ENCODE measurements at regions not wholly inside any gene's neighbourhood (a gene's known extent, or its start where the extent isn't known, plus 50 kb on each side); places are given as distances from the start of the nearest gene placed in this dataset.

GRCh38 chr12:28776220-28776619 is 372.9 kb upstream of the FAR2 start:
- TF ChIP-seq CEBPB (IDR thresholded peaks at IDR 0.05) (no peak), TCF12 (IDR thresholded peaks at IDR 0.05; ENCODE audit: low read depth) (no peak), ZBTB7A (IDR thresholded peaks at IDR 0.05; ENCODE audit: low read depth) (no peak), NFIC (IDR thresholded peaks at IDR 0.05) (no peak), TEAD4 (IDR thresholded peaks at IDR 0.05) (no peak), EGR1 (IDR thresholded peaks at IDR 0.05) (no peak), CREB1 (IDR thresholded peaks at IDR 0.05; ENCODE audit: low read depth) (no peak), RAD21 (IDR thresholded peaks at IDR 0.05; ENCODE audit: low read depth) (no peak), YY1 (IDR thresholded peaks at IDR 0.05; ENCODE audit: low read depth) (no peak), TAF1 (IDR thresholded peaks at IDR 0.05; ENCODE audit: low read depth) (no peak), MAX (IDR thresholded peaks at IDR 0.05) (no peak), EP300 (IDR thresholded peaks at IDR 0.05; ENCODE audit: borderline replicate concordance) (no peak), FOXM1 (IDR thresholded peaks at IDR 0.05; ENCODE audit: borderline replicate concordance, low read depth) (no peak)
- TF ChIP-seq, protein P1, sequence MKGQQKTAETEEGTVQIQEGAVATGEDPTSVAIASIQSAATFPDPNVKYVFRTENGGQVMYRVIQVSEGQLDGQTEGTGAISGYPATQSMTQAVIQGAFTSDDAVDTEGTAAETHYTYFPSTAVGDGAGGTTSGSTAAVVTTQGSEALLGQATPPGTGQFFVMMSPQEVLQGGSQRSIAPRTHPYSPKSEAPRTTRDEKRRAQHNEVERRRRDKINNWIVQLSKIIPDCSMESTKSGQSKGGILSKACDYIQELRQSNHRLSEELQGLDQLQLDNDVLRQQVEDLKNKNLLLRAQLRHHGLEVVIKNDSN (IDR thresholded peaks at IDR 0.05): no peak
- TF ChIP-seq, protein P2, sequence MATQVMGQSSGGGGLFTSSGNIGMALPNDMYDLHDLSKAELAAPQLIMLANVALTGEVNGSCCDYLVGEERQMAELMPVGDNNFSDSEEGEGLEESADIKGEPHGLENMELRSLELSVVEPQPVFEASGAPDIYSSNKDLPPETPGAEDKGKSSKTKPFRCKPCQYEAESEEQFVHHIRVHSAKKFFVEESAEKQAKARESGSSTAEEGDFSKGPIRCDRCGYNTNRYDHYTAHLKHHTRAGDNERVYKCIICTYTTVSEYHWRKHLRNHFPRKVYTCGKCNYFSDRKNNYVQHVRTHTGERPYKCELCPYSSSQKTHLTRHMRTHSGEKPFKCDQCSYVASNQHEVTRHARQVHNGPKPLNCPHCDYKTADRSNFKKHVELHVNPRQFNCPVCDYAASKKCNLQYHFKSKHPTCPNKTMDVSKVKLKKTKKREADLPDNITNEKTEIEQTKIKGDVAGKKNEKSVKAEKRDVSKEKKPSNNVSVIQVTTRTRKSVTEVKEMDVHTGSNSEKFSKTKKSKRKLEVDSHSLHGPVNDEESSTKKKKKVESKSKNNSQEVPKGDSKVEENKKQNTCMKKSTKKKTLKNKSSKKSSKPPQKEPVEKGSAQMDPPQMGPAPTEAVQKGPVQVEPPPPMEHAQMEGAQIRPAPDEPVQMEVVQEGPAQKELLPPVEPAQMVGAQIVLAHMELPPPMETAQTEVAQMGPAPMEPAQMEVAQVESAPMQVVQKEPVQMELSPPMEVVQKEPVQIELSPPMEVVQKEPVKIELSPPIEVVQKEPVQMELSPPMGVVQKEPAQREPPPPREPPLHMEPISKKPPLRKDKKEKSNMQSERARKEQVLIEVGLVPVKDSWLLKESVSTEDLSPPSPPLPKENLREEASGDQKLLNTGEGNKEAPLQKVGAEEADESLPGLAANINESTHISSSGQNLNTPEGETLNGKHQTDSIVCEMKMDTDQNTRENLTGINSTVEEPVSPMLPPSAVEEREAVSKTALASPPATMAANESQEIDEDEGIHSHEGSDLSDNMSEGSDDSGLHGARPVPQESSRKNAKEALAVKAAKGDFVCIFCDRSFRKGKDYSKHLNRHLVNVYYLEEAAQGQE (IDR thresholded peaks at IDR 0.05; ENCODE audit: low read depth): no peak

GRCh38 chr12:28776913-28777422 is 372.1 kb upstream of the FAR2 start:
- TF ChIP-seq TAF1 (IDR thresholded peaks at IDR 0.05; ENCODE audit: low read depth) (no peak), RAD21 (IDR thresholded peaks at IDR 0.05; ENCODE audit: low read depth) (no peak), MAX (IDR thresholded peaks at IDR 0.05) (no peak), NFIC (IDR thresholded peaks at IDR 0.05) (no peak), CEBPB (IDR thresholded peaks at IDR 0.05) (no peak), CREB1 (IDR thresholded peaks at IDR 0.05; ENCODE audit: low read depth) (no peak), EGR1 (IDR thresholded peaks at IDR 0.05) (no peak), ZBTB7A (IDR thresholded peaks at IDR 0.05; ENCODE audit: low read depth) (no peak), FOXM1 (IDR thresholded peaks at IDR 0.05; ENCODE audit: borderline replicate concordance, low read depth) (no peak)

DNA sequence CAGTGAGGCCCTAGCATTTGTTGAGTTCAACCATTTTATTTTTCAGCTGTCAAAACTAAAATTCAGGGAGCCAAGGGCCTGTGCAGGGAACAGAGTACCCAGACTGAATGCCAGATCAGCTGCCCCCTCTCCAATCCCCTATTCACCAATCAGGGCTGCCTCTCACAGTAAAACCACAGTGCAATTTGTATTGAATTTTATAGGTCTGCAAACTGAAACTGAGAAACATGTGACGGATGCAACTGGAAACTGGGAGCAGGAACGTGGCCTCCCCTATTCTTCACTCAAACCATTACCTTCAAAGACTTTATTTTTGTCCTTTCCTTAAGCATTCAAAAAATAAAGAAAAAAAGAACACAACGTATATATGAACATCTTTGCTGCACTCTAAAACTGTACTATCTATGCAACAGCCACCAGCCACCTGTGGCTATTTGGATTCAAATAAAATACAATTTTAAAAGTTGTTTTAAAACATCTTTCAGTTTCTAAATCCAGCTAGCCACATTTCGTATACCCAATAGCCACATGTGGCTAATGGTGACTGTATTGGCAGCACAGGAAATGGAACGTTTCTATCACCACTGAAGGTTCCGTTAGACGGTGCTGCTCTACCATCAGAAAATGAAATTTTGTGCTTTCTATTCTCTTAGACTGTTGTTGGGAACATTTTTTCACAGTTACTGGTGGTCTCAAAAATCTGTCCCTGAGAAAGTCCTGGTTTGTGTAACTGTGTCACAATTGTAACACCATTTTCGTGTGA is 371.3 kb upstream of the FAR2 start:
- no peak for TF ChIP-seq MAX (IDR thresholded peaks at IDR 0.05)
- no peak for TF ChIP-seq RAD21 (IDR thresholded peaks at IDR 0.05; ENCODE audit: low read depth)
- TF ChIP-seq TCF12 (IDR thresholded peaks at IDR 0.05; ENCODE audit: low read depth): no peak
- TF ChIP-seq YY1 (IDR thresholded peaks at IDR 0.05; ENCODE audit: low read depth): no peak
- TF ChIP-seq CEBPB (IDR thresholded peaks at IDR 0.05): no peak

GRCh38 chr12:28780096-28780495 is 369.0 kb upstream of the FAR2 start:
- TF ChIP-seq MAX (IDR thresholded peaks at IDR 0.05): no peak
- no peak for TF ChIP-seq TAF1 (IDR thresholded peaks at IDR 0.05; ENCODE audit: low read depth)
- no peak for TF ChIP-seq RAD21 (IDR thresholded peaks at IDR 0.05; ENCODE audit: low read depth)
- no peak for TF ChIP-seq CREB1 (IDR thresholded peaks at IDR 0.05; ENCODE audit: low read depth)
- TF ChIP-seq EP300 (IDR thresholded peaks at IDR 0.05; ENCODE audit: borderline replicate concordance): no peak
- TF ChIP-seq TEAD4 (IDR thresholded peaks at IDR 0.05): no peak
- TF ChIP-seq, protein P2 (IDR thresholded peaks at IDR 0.05; ENCODE audit: low read depth): no peak
- TF ChIP-seq YY1 (IDR thresholded peaks at IDR 0.05; ENCODE audit: low read depth): no peak
- TF ChIP-seq FOXM1 (IDR thresholded peaks at IDR 0.05; ENCODE audit: borderline replicate concordance, low read depth): no peak
- no peak for TF ChIP-seq TCF12 (IDR thresholded peaks at IDR 0.05; ENCODE audit: low read depth)
- TF ChIP-seq NFIC (IDR thresholded peaks at IDR 0.05): no peak
- no peak for TF ChIP-seq CEBPB (IDR thresholded peaks at IDR 0.05)
- no peak for TF ChIP-seq EGR1 (IDR thresholded peaks at IDR 0.05)
- TF ChIP-seq, protein P1 (IDR thresholded peaks at IDR 0.05): no peak

DNA sequence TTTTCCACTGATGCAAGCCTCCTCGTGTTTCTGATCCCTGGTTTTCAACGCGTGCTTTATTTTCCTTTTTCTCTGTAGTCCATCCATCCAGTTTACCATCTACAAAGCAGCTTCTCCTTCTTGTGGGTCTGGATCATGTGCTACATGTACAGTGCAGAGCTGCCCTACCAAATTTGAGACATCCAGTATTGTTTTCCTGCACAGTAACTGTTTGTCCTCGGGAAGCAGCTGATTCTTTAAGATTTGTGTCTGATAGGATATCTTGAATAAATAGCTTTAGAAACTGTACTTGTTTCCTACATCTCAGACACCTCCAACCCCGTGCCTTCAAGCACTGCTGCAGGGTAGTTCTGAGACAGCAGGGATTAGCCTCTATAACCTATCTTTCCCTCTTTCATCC is 368.1 kb upstream of the FAR2 start:
- TF ChIP-seq TAF1 (IDR thresholded peaks at IDR 0.05; ENCODE audit: low read depth) (no peak), FOXM1 (IDR thresholded peaks at IDR 0.05; ENCODE audit: borderline replicate concordance, low read depth) (no peak), CEBPB (IDR thresholded peaks at IDR 0.05) (no peak), EGR1 (IDR thresholded peaks at IDR 0.05) (no peak), YY1 (IDR thresholded peaks at IDR 0.05; ENCODE audit: low read depth) (no peak), TEAD4 (IDR thresholded peaks at IDR 0.05) (no peak), NFIC (IDR thresholded peaks at IDR 0.05) (no peak)

Data from Ishikawa (cell line).